AG10803 (cell line): ENCODE measurements at regions not wholly inside any gene's neighbourhood (a gene's known extent, or its start where the extent isn't known, plus 50 kb on each side); places are given as distances from the start of the nearest gene placed in this dataset.

Experiments
- DNase-seq: peaks from one replicate; pipeline ENCODE4 v3.0.0; 2010; ENCODE audit warnings: low read depth
- H3K4me3 ChIP-seq: 2 replicates; pipeline ENCODE4 v1.5.1; 2011; ENCODE audit warnings: mild to moderate bottlenecking, low read length, control low read depth
- TF ChIP-seq, protein P1 (sequence below): conservative IDR thresholded peaks from 2 replicates; pipeline ENCODE4 v1.5.1; 2011; ENCODE audit warnings: mild to moderate bottlenecking, low read length, control low read depth, inconsistent platforms

DNA sequence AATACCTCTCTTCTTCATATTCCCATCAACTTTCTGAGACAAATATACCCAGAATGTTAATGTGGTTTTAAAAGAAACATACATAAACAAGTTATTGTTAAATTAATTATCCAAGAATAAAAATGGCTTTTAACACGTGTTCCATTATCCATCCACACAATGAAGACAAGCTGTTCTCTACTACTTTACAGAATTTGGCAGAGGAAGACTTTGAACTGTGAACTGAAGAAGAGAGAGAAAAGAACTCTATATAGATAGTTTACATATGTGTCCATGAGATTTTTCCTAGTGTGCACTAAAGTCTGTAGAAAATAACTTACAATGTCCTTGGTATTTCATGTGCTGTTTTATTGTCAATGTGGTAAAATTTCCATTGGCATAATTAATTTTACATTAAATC lies 207.0 kb upstream of the COL3A1 start:
- DNase-seq, result no peak
- TF ChIP-seq, protein P1, sequence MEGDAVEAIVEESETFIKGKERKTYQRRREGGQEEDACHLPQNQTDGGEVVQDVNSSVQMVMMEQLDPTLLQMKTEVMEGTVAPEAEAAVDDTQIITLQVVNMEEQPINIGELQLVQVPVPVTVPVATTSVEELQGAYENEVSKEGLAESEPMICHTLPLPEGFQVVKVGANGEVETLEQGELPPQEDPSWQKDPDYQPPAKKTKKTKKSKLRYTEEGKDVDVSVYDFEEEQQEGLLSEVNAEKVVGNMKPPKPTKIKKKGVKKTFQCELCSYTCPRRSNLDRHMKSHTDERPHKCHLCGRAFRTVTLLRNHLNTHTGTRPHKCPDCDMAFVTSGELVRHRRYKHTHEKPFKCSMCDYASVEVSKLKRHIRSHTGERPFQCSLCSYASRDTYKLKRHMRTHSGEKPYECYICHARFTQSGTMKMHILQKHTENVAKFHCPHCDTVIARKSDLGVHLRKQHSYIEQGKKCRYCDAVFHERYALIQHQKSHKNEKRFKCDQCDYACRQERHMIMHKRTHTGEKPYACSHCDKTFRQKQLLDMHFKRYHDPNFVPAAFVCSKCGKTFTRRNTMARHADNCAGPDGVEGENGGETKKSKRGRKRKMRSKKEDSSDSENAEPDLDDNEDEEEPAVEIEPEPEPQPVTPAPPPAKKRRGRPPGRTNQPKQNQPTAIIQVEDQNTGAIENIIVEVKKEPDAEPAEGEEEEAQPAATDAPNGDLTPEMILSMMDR, result no peak
- no peak overlapping the region for H3K4me3 ChIP-seq

GRCh38 chr2:188770296-188770695 lies 203.9 kb upstream of the COL3A1 start:
- TF ChIP-seq, protein P1, result no peak
- H3K4me3 ChIP-seq, result no peak overlapping the region
- no peak for DNase-seq

GRCh38 chr2:188773075-188773474 lies 201.1 kb upstream of the COL3A1 start:
- TF ChIP-seq, protein P1, result no peak
- DNase-seq, result peak; percentile 48
- H3K4me3 ChIP-seq, result no peak overlapping the region

GRCh38 chr2:188776634-188777033 lies 197.5 kb upstream of the COL3A1 start:
- peak; percentile 65 for DNase-seq

DNA sequence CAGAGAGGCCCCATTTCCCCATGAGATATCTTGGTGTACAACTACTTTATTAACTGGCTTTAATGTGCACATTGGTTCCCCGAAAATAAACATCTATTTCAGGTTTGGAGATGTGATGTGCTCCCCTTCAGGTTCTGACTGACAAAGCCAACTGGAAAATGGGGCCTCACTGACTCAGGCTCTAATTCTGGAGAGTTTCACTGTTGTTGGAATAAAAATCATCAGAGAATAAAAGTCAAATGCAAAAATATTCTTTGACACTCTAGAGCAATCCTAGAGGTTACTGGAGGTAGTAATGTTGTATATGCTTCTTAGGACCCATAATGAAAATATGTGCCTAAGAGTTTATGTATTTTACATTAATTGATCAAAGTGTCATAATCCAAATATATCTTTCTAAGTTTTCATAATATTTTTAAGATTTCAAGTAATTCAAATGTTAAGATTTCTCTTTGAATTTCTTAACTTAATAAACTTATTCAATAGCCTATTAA lies 189.9 kb upstream of the COL3A1 start:
- H3K4me3 ChIP-seq, result no peak overlapping the region
- no peak for DNase-seq
- TF ChIP-seq, protein P1, result 0 out of 2 replicates have a peak, but pooled peaks have one; percentile 1

More at GRCh38 chr2:188776634-188777033, 197.5 kb upstream of the COL3A1 start:
- no peak overlapping the region for H3K4me3 ChIP-seq
- TF ChIP-seq, protein P1, result no peak

DNA sequence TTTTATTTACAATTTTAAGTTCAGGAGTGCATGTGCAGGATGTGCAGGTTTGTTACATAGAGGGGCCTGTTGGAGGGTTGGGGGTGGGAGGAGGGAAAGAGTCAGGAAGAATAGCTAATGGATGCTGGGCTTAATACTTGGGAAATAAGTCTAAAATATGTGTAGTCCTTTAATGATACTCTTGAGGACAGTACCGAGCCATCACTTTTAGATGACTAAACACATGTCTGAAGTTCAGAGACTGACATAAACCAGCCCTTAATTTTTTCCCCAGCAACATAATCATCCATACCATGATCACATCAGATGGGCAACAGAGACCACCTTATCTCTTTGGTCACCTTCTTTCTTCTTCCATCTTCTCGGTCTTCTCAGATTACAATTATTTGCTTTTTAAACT lies 189.1 kb upstream of the COL3A1 start:
- DNase-seq, result no peak

GRCh38 chr2:188785490-188785889 lies 188.7 kb upstream of the COL3A1 start:
- DNase-seq, result peak; percentile 78
- no peak overlapping the region for H3K4me3 ChIP-seq
- TF ChIP-seq, protein P1, result no peak

More for the DNA sequence above, 189.1 kb upstream of the COL3A1 start:
- no peak overlapping the region for H3K4me3 ChIP-seq
- TF ChIP-seq, protein P1, result no peak
